Mesothelial cell of epicardium (in vitro differentiated cells): ENCODE measurements at regions not wholly inside any gene's neighbourhood (a gene's known extent, or its start where the extent isn't known, plus 50 kb on each side); places are given as distances from the start of the nearest gene placed in this dataset.
A peak's percentile ranks its signal among the peaks of the same experiment; 100 is the strongest.
"Not testable (repeated sequence)": the region's sequence is repeated elsewhere in the genome, so short reads cannot be mapped to it uniquely, and the experiment has no call there.

ENCODE experiments used
- DNase-seq, 2 experiments: peaks; one replicate each; pipeline ENCODE4 v3.0.0; 2021; ENCODE audit warnings: low spot score in 2 of 2; ENCODE audit not compliant: unreplicated experiment in 2 of 2
- H3K27ac Mint-ChIP-seq: 2 replicates; pipeline ENCODE4 v1.8.0; 2021; ENCODE audit warnings: mixed read lengths
- H3K27me3 Mint-ChIP-seq: 2 replicates; pipeline ENCODE4 v1.8.0; 2021; ENCODE audit warnings: low read depth, mixed read lengths
- H3K36me3 Mint-ChIP-seq: 2 replicates; pipeline ENCODE4 v1.8.0; 2021; ENCODE audit warnings: mixed read lengths
- H3K4me1 Mint-ChIP-seq: 2 replicates; pipeline ENCODE4 v1.8.0; 2021; ENCODE audit warnings: mixed read lengths
- H3K4me3 Mint-ChIP-seq: 2 replicates; pipeline ENCODE4 v1.8.0; 2021; ENCODE audit warnings: mild to moderate bottlenecking, moderate library complexity, mixed read lengths
- H3K9me3 Mint-ChIP-seq: 2 replicates; pipeline ENCODE4 v1.8.0; 2021; ENCODE audit warnings: mixed read lengths
- CTCF ChIP-seq: fragments of 200-600 bp; sonication (generic); IDR thresholded peaks from one replicate; pipeline ENCODE4 v1.5.0; 2021; ENCODE audit warnings: antibody characterized with exemption; ENCODE audit not compliant: unreplicated experiment

GRCh38 chr3:104044002-104044401, 1322.7 kb upstream of the ALCAM start:
- DNase-seq, result no peak
- H3K27ac Mint-ChIP-seq, result no peak overlapping the region
- H3K4me1 Mint-ChIP-seq, result no peaks in the 10 kb centered on the region
- no peak overlapping the region for H3K4me3 Mint-ChIP-seq
- TF ChIP-seq CTCF, result no peak
- peaks cover 3% of the 10 kb centered on the region for H3K9me3 Mint-ChIP-seq
- no peaks in the 10 kb centered on the region for H3K27me3 Mint-ChIP-seq
- no peaks in the 10 kb centered on the region for H3K36me3 Mint-ChIP-seq

- Mint-ChIP-seq H3K9me3 (no peaks in the 10 kb centered on the region), H3K27ac (peak overlapping the region; percentile 5), H3K27me3 (no peaks in the 10 kb centered on the region), H3K4me1 (peaks cover 17% of the 10 kb centered on the region), H3K4me3 (no peak overlapping the region), H3K36me3 (no peaks in the 10 kb centered on the region)
- no peak for TF ChIP-seq CTCF
- no peak for DNase-seq
Measured at GRCh38 chr3:104066658-104067057, 1300.1 kb upstream of the ALCAM start.

- Mint-ChIP-seq H3K9me3 (peaks cover 7% of the 10 kb centered on the region), H3K27me3 (no peaks in the 10 kb centered on the region), H3K27ac (no peak overlapping the region), H3K4me3 (no peak overlapping the region), H3K4me1 (peaks cover 17% of the 10 kb centered on the region), H3K36me3 (no peaks in the 10 kb centered on the region)
- no peak for TF ChIP-seq CTCF
- no peak for DNase-seq
Measured at GRCh38 chr3:104069114-104069513, 1297.6 kb upstream of the ALCAM start.

GRCh38 chr3:104070906-104071305, 1295.8 kb upstream of the ALCAM start:
- no peak overlapping the region for H3K4me3 Mint-ChIP-seq
- H3K9me3 Mint-ChIP-seq, result peaks cover 7% of the 10 kb centered on the region
- no peak overlapping the region for H3K27ac Mint-ChIP-seq
- H3K27me3 Mint-ChIP-seq, result no peaks in the 10 kb centered on the region
- no peak for TF ChIP-seq CTCF
- H3K36me3 Mint-ChIP-seq, result no peaks in the 10 kb centered on the region
- H3K4me1 Mint-ChIP-seq, result peaks cover 17% of the 10 kb centered on the region
- DNase-seq, result no peak

GRCh38 chr3:104080088-104080626, 1286.6 kb upstream of the ALCAM start:
- DNase-seq, result no peak
- no peak overlapping the region for H3K27ac Mint-ChIP-seq
- peaks cover 3% of the 10 kb centered on the region for H3K4me1 Mint-ChIP-seq
- H3K27me3 Mint-ChIP-seq, result no peaks in the 10 kb centered on the region
- H3K36me3 Mint-ChIP-seq, result no peaks in the 10 kb centered on the region
- peaks cover 7% of the 10 kb centered on the region for H3K9me3 Mint-ChIP-seq
- H3K4me3 Mint-ChIP-seq, result no peak overlapping the region
- TF ChIP-seq CTCF, result no peak

GRCh38 chr3:104088738-104089137, 1278.0 kb upstream of the ALCAM start:
- H3K9me3 Mint-ChIP-seq, result peaks cover 25% of the 10 kb centered on the region
- no peaks in the 10 kb centered on the region for H3K4me1 Mint-ChIP-seq
- no peaks in the 10 kb centered on the region for H3K36me3 Mint-ChIP-seq
- H3K27me3 Mint-ChIP-seq, result no peaks in the 10 kb centered on the region
- H3K4me3 Mint-ChIP-seq, result no peak overlapping the region
- DNase-seq, result no peak
- TF ChIP-seq CTCF, result no peak
- no peak overlapping the region for H3K27ac Mint-ChIP-seq

- not testable (repeated sequence) for H3K4me3 Mint-ChIP-seq, H3K36me3 Mint-ChIP-seq, H3K27me3 Mint-ChIP-seq, H3K27ac Mint-ChIP-seq, DNase-seq, H3K4me1 Mint-ChIP-seq
- peaks cover 21% of the 10 kb centered on the region for H3K9me3 Mint-ChIP-seq
Measured at GRCh38 chr3:104089987-104090386, 1276.7 kb upstream of the ALCAM start.
